Endometrium (tissue), 2 donors: ENCODE measurements at regions not wholly inside any gene's neighbourhood (a gene's known extent, or its start where the extent isn't known, plus 50 kb on each side); places are given as distances from the start of the nearest gene placed in this dataset.

Experiments
- FAIRE-seq: peaks from 2 replicates; lab custom pipeline; 2012; peaks lifted over from hg19 to GRCh38; lab: Jason Lieb, UNC
- donor health status: control.
- donor health status: control.

DNA sequence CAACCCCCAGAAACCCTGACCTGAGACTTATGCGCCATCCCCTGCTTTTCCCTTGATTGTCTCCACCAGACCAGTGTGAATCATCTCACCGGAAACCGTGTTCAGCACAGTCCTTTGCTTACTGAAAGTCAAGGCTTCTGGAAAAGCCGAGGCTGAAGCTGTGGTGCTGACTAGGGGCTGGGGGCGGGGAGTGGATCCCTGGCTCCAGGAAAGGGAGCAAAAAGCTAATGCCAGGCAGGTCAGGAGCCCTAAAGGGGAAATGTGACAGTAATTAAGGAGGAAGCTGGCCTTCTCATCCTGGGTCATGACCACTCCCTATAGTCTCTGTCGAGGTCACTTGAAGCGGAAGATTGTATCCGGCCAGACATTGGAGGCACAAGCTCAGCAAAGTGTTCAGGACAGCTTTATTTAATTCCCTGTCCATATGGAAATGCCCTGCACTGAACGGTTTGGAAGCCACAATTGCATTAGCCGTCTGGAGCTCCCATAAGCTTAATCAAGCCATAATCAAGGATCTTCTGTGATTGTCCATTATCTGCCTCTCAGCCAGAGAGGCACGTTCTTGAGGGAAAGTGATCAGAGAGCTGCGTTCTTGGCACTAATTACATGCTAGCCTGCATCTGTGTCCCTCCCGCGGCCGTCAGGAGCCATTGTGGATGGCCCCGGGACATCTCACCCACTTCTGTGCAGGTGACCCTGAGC is 403.6 kb downstream of the RRAGC start:
- FAIRE-seq: no peak

DNA sequence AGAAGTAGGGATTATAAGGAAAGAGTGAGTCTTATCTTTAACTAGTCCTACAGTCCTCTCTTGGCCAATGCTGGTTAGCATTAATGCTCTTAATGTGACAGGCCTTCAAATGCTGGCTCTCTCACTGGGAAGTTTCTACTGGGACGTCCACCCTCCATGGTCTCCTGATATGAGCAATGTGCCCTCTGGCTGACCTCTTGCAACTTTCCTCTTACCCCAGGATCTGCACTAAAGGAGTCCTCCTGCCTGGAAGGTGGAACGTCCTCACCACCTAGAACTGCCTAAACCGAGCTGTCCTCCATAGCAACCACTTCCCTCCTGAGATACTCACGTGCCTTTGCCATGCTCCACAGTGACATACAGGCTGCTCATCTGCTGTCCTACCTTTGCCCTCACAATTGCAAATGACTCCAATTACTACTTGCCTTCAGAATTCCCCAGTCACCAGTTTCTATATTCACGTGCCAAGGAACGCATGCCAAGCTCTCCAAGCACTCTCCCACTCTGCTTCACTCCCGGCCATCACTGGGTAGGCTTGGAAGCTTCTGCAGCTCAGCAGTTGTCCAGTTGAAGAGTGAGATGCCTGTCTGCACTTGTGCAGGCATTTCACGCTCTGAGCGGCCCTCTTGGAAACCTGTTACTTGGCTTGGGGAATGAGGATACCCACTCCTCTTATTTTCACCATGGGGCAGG is 404.7 kb downstream of the RRAGC start:
- no peak for FAIRE-seq

DNA sequence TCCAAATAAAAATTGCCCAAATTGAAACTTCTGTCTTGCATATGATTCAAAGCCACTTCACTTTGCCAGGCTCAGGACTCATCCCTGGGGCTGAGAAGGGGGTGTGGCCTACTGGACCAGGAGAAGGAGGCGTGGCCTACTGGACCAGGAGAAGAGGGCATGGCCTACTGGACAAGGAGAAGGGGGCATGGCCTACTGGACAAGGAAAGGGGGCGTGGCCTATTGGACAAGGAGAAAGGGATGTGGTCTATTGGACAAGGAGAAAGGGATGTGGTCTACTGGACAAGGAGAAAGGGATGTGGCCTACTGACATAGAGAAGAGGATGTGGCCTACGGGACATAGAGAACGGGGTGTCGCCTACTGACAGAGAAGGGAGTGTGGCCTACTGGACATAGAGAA is 405.3 kb downstream of the RRAGC start:
- FAIRE-seq: no peak

DNA sequence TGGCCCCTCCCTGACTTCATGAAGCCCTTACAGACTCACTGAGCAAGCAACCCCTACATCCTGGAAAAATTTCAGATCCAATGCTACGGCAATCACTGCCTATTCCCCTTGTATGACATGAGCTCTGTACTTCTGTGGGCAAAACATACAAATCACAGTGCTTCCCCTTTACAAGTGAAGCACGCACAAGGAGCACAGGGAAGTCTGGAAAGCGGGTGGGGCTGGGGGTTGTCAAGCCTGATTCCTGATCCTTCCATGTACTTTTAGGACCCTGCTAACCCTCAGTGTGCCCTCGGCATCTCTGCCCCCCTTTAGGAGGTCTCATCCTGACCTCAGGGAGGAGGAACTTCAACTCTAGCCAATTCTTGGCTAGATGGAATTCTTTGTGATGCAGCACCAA is 405.7 kb upstream of the POU3F1 start:
- FAIRE-seq: no peak

DNA sequence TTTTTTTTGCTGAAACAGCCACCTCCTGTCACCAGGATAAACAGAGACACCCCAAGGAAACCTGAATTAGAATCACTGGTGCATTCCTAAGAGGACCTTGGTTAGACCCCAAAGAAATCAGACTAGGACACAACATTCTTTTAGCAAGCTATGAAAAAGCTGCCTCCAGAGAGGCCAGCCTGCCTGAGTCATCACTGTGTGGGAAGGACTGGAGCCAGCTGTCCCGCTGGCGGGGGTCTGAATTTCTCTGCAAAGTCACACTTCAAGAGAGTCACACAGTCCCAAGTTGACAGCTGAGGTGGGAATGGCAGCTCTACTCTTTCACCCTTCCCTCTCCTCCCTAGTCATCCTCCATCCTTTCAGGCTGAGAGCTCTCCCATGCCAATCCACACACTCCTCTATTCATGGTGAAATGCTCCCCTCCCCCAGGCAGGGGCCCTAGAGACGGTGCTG is 405.0 kb upstream of the POU3F1 start:
- no peak for FAIRE-seq

DNA sequence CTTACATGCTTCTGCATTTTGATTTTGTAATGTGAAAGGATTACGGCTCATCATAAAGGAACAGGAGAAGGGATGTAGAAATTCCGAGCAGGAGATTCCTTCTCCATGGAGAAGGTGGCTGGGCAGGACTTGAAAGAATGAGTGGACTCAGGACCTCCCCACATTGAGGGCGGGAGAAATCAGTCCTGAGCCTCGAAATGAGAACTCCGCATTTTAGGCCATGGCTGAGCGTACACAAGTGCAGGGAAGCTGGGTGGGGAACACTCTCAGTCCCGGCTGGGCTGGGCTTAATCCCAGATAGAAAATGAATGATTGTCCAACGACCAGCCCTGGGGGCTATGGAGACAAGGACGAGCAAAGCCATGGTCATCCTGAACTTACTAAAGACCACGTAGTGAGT is 402.3 kb upstream of the POU3F1 start:
- no peak for FAIRE-seq

DNA sequence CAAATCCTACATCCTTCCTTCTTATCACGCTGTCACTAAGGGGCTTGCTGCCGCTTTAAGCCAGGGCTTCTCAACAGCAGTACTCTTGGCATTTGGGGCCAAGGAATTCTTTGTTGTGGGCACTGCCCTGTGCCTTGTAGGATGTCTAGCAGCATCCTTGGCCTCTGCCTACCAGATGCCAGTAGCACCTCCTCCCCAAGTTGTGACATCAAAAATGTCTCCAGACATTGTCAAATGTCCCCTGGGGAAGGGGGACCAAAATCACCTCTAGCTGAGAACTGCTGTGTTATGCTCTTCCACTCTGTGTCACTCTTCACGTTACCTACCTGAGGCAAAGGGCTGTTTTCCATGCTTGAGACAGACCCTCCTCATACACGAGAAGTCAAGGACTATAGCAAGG is 400.3 kb upstream of the POU3F1 start:
- no peak for FAIRE-seq

DNA sequence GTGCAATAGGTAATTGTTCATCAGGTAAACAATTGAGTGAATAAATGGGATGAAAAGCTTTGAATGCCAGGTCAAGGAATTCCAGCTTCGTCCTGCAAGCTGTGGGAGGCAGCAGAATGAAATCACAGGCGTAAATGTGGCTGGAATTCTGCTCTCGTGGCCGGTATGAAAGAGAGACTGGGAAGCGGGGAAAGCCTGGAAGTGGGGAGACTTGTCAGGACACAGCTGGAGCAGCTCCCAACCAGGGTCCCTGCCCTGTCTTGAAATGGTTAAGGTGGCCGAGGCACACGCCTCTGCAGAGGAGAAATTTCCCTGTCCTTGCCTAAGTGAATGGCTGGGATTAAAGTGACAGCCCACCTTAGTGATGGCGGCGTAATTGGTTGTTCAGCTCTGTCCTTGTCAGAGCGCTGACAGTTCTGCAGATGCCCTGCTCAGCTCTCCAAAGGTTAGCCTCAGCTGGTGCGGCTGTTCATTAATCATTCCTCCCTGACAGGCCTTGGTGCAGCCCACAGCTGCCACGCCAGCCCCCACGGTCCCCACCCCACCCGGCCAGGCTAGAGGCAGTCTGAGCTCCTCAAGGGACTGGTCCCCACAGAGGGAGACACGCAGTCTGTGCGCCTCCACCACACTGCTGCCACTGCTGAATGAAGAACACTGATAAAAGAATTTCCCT is 398.3 kb upstream of the POU3F1 start:
- FAIRE-seq: no peak

DNA sequence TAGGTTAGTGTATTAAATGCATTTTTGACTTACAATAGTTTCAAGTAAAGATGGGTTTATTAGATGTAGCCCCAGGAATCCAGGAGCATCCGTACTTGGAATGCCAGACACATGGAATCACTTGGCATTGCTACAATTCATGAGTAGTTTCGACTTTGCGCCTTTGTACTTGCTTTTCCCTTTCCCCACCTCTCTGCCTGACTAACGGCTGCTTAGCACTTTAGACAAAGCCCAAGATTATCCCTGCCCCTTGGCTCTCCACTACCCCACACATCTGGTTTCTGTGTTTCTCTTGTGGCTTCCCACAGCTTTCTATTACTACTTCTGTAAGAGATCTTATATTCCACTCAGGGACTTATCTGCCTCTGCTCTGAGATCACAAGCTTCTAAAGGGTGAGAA is 397.7 kb upstream of the POU3F1 start:
- FAIRE-seq: no peak

DNA sequence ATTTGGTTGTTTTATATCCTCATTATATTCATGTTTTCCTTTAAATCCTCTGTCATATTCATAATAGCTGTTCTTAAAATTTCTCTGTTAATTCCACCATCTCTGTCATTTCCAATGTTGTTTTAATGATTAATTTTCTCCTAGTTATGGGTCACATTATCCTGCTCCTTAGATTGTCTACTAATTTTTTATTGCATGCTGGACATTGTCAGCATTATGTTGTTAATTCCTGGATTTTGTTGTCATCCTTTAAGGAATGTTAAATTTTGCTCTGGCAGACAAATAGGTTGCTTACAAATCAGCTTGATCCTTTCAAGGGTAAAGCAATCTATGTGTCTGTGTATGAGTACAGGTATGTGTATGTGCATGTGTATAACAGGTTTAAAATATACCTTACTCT is 393.8 kb upstream of the POU3F1 start:
- FAIRE-seq: no peak

DNA sequence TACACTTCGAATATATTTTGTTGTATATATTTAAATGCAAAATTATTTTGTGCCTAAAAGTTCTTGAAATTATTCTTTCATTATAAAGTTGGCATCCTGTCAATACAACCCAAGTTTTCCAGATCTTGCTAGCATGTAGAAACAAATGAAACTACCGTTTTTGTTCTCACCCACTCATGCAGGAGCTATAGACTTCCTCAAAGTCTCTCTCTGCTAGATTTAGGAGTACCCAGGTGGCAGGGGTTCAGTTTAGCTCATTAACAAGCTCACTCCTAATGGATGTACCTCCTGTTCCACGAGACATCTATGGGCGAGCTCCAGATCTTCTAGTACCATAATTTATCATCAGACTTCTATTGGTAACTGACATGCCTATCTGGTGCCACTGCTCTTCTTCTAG is 390.2 kb upstream of the POU3F1 start:
- no peak for FAIRE-seq

DNA sequence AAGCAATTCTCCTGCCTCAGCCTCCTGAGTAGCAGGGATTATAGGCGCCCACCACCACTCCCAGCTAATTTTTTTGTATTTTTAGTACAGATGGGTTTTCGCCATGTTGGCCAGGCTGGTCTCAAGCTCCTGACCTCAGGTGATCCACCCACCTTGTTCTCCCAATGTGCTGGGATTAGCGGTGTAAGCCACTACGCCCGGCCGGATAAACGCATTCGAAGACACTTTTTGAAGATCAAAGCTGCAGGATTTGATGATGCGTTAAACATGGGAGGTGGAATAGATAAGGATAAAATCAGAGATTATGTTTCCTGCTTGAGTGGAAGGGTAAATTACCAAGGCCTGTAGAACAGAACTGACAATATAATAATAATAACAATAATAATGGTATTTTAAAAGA is 389.4 kb upstream of the POU3F1 start:
- FAIRE-seq: no peak

DNA sequence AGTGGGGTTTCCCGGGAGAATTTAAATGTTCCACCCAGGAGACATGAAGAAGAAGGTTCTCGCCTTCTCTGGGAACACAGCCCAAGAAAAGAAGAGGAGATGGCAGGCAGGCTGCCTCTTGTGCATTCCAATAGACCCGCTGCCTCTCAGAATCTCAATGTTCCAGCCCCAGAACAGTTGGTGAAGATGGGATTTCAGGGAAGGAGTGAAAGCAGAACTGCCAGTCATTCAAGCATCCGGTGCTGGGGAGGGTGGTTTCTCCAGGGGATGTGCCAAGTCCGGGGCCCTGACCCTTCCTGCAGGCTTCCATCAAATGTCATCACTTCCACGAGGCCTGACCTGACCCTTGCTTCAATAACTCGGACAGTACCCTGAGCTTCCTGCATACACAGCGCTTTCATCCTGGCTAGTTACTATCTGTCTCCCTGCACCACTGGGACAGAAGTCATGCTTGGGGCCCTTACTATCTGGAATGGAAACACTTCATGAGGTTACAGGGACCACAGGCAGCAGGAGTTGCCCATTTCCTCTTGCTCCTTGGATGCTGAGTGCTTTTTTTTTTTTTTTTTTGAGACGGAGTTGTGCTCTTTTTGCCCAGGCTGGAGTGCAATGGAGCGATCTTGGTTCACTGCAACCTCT is 386.6 kb upstream of the POU3F1 start:
- no peak for FAIRE-seq

DNA sequence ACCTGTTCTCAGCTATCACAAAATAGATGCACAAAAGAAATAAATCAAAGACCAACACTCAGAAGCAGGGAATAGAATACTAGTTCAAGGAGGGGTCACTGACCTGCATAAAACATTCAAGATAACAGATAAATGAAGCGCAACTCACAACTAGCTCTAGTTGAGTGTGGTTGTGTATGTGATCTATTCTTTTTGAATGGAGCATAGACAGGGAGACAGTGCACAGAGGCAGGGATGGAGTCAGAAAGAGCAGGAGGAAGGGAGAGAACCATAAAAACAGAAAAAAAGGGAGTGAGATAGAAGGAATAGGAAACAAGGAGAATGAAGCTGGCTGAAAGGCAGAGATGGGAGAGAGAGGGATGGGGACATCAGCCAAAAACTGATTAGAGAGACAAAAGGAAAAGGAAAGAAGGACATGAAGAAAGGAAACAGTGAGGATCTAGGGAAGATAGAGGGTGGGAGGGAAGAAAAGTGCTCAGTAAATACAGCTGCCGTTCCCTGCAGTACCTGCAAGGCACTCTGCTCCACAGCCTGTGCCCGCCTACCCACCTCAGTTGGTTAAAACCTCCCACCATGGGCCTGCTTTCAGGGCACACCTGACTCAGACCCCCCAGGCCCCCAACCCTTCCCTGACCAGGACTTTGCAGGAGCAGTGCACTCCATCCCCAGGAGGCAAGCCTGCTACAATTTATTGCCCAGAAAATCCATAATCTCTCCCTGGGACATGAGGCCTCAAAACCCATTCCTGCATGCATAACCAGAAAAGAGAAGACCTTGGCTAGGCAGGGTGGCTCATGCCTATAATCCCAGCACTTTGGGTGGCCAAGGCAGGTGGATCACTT is 385.2 kb upstream of the POU3F1 start:
- FAIRE-seq: no peak

DNA sequence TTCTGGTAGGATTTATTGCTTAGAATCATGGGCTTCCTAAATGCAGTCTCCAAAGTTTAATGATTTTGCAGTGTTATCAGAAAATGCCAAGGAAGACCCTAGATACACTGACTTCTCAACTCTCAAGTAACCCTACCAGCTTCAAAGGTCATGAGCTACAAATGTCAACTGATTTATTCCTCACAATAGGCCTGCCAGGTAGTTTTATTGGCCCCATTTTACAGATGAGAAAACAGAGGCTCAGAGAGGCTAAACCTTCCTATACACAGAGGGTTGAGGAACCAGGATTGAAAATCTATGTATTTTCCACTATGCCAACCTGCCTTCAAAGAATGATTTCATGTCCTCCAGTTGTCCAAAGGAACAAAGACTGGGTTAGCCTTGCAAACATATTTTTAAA is 384.4 kb upstream of the POU3F1 start:
- no peak for FAIRE-seq

DNA sequence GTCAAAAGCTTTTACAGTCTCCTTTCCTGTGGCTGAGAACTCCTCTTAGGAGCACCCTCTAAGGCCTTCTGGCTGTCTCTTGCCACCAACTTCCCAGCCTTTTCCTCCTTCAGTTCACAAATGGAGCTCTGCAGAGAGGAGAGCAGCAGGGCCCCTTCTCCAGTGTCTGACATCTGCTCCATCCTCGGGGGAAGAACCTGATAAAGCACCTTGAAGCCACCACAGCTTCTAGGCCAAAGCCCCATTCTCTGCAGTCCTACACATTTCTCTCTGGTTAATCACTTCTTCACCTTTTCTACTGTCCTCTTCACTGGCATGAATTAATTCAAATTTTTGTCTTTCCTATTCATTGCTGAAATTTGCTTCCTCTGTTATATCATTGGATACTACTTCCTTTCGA is 378.1 kb upstream of the POU3F1 start:
- FAIRE-seq: no peak

DNA sequence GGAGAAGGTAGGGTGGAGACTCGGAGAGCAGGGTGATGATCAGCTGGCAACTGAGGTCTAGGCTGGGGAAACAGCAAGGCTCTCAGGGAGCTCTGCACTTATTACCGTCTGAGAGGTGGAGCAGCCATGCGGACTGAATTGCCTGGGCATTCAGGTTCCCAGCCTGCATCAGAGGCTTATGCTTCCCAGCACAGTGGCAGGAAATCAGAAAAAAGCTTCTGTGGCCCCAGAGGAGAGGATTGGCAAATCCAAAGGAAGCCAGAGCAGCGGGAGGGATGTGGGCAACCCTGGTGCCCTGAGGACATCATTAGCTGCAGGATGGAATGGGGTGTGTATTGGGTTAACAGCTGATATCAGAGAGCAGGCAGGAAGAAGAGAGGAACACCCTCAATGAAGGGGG is 374.1 kb upstream of the POU3F1 start:
- FAIRE-seq: no peak

DNA sequence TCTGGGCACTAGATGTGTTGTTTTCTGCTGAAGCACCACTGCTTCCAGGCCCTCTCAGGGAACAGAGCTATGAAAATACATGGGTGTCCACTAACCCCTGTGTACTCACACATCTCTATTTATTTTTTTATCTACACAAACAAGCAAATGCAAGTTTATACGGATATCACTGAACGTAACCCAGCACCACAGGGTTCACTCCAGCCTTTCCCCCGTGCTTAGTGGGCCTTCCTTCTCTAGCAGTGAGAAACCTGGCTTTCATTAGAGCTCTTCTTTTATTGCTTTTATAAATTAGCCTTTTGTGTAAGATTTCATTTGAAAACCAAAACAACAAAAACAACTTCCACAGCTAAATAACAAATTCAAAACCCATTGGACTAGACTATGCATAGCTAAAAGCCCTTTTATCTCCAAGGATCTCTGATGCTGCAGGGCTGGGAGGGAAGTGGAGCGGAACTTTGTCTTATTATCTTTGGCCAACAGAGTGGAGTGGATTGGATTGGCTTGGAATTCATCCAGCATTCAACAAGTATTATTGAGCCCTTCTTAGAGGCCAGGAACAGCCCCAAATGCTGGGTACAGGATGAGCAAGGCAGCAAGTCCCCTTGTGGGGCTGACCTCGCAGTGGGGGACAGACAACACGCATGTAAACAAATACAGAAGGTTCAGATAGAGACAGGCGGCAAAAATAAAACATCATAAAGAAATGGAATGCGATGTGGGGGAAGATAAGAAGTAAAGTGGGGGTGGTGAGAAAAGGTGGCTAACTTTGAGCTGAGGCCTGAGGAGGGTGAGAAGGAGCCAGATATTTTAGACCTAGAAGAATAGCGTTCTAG is 371.8 kb upstream of the POU3F1 start:
- FAIRE-seq: peak; percentile 99

DNA sequence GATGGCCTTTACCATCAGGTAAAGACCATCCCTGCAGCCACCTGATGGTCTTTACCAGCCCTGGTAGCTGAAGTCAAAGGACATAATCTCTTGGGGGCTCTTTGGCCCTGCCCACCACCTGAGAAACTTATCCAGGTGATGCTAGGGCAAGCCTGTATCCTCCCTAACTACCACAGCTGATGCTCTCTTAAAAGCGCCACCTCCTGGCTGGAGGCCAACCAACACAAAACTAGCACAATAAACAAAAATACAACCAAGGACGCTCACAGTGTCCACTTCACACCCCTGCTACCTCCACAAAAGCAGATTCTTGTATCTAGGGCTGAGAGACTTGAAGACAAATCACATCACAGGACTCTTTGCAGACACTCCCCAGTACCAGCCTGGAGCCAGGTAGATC is 357.1 kb upstream of the POU3F1 start:
- no peak for FAIRE-seq

DNA sequence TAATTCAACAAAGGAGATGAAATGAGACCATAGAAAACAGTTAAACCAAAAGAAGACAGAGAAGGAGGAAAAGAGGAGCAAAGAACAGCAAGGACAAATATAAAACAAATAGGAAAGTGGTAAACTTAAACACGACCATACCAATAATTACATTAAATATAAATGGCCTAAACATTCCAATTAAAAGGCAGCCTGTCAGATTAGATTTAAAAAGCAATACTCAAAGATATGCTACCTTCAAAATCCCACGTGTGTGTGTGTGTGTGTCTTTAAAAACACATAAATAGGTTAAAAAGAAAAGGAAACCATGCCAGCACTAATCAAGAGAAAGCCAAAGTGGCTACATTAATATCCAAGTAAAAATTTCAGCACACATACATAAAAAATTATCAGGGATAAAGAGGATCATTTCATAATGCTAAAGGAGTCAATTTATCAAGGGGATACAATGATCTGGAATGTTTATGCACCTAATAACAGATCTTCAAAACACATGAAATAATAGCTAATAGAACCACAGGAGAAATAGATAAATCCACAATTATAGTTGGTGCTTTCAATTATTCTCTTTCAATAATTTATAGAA is 355.7 kb upstream of the POU3F1 start:
- FAIRE-seq: no peak

DNA sequence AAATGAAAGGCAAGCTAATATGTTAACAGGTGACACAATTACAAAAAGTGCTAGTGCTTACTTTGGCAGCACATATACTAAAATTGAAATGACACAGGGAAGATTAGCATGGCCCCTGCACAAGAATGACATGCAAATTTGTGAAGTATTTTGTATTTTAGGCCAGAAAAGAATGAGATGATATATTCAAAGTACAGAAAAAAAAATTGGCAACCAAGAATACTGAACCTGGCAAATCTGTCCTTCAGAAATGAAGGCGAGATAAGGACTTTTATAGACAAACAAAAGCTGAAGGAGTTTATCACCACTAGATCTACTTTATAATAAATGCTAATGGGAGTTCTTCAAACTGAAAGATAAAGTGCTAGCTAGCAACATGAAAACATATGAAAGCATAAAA is 350.0 kb upstream of the POU3F1 start:
- FAIRE-seq: no peak
